H9 (cell line): ENCODE measurements at regions not wholly inside any gene's neighbourhood (a gene's known extent, or its start where the extent isn't known, plus 50 kb on each side); places are given as distances from the start of the nearest gene placed in this dataset.

Experiments
- DNase-seq: peaks from one replicate; pipeline ENCODE4 v3.0.0-alpha.2; 2017
- H2AFZ ChIP-seq: one replicate; pipeline ENCODE4 v1.6.1; 2013; ENCODE audit warnings: mild to moderate bottlenecking, low read length, control low read depth, moderate library complexity
- H2AK5ac ChIP-seq: 2 replicates; pipeline ENCODE4 v1.6.1; 2013; ENCODE audit warnings: low read length, control low read depth, mixed read lengths; ENCODE audit not compliant: insufficient read length
- H2BK120ac ChIP-seq: one replicate; pipeline ENCODE4 v1.6.1; 2013; ENCODE audit warnings: low read depth, mild to moderate bottlenecking, low read length, control low read depth, inconsistent platforms; ENCODE audit not compliant: poor library complexity, severe bottlenecking
- H2BK12ac ChIP-seq: 2 replicates; pipeline ENCODE4 v1.6.1; 2013; ENCODE audit warnings: low read length, control low read depth, mixed read lengths, low read depth; ENCODE audit not compliant: insufficient read length
- H2BK15ac ChIP-seq: 2 replicates; pipeline ENCODE4 v1.6.1; 2013; ENCODE audit warnings: low read depth, low read length, control low read depth
- H2BK20ac ChIP-seq: one replicate; pipeline ENCODE4 v1.6.1; 2013; ENCODE audit warnings: low read depth, mild to moderate bottlenecking, low read length, control low read depth, inconsistent platforms; ENCODE audit not compliant: poor library complexity, severe bottlenecking
- H2BK5ac ChIP-seq: 2 replicates; pipeline ENCODE4 v1.6.1; 2013; ENCODE audit warnings: low read length, control low read depth, mixed read lengths; ENCODE audit not compliant: insufficient read length
- H3K14ac ChIP-seq: 2 replicates; pipeline ENCODE4 v1.6.1; 2013; ENCODE audit warnings: low read length, control low read depth; ENCODE audit not compliant: insufficient read depth
- H3K18ac ChIP-seq: 2 replicates; pipeline ENCODE4 v1.6.1; 2013; ENCODE audit warnings: low read depth, mild to moderate bottlenecking, mixed read lengths, low read length, control low read depth; ENCODE audit not compliant: insufficient read length
- H3K23ac ChIP-seq: 2 replicates; pipeline ENCODE4 v1.6.1; 2013; ENCODE audit warnings: low read length, control low read depth, mixed read lengths, low read depth; ENCODE audit not compliant: insufficient read length
- H3K23me2 ChIP-seq: 2 replicates; pipeline ENCODE4 v1.6.1; 2013; ENCODE audit warnings: low read depth, mild to moderate bottlenecking, mixed read lengths, low read length, control low read depth; ENCODE audit not compliant: insufficient read length, poor library complexity, severe bottlenecking
- H3K27ac ChIP-seq: 2 replicates; pipeline ENCODE4 v1.5.1; 2013; ENCODE audit warnings: low read length, control low read depth, mixed read lengths, low read depth; ENCODE audit not compliant: insufficient read length
- H3K27me3 ChIP-seq: 2 replicates; pipeline ENCODE4 v1.6.1; 2013; ENCODE audit warnings: low read length, control low read depth, inconsistent platforms; ENCODE audit not compliant: insufficient read depth
- H3K4ac ChIP-seq: 2 replicates; pipeline ENCODE4 v1.6.1; 2013; ENCODE audit warnings: low read depth, mild to moderate bottlenecking, control low read depth, inconsistent platforms, low read length, moderate library complexity
- H3K4me1 ChIP-seq: 2 replicates; pipeline ENCODE4 v1.6.1; 2013; ENCODE audit warnings: low read length, control low read depth, inconsistent platforms; ENCODE audit not compliant: insufficient read depth
- H3K4me2 ChIP-seq: 2 replicates; pipeline ENCODE4 v1.6.1; 2013; ENCODE audit warnings: low read length, control low read depth, mixed read lengths; ENCODE audit not compliant: insufficient read length, insufficient read depth
- H3K56ac ChIP-seq: 2 replicates; pipeline ENCODE4 v1.6.1; 2013; ENCODE audit warnings: low read depth, mild to moderate bottlenecking, mixed read lengths, low read length, control low read depth; ENCODE audit not compliant: insufficient read length
- H3K79me1 ChIP-seq: 2 replicates; pipeline ENCODE4 v1.6.1; 2013; ENCODE audit warnings: low read depth, mild to moderate bottlenecking, moderate library complexity, low read length, control low read depth, inconsistent platforms; ENCODE audit not compliant: insufficient read depth, poor library complexity, severe bottlenecking
- H3K79me2 ChIP-seq: 2 replicates; pipeline ENCODE4 v1.6.1; 2013; ENCODE audit warnings: low read length, control low read depth, inconsistent platforms; ENCODE audit not compliant: insufficient read depth
- H3K9ac ChIP-seq: 2 replicates; pipeline ENCODE4 v1.6.1; 2013; ENCODE audit warnings: low read length, control low read depth, mixed read lengths; ENCODE audit not compliant: insufficient read length; ENCODE audit errors: extremely low read depth
- H3K9me3 ChIP-seq: one replicate; pipeline ENCODE4 v1.6.1; 2013; ENCODE audit warnings: low read depth, low read length, inconsistent platforms; ENCODE audit not compliant: control insufficient read depth
- H3T11ph ChIP-seq: one replicate; pipeline ENCODE4 v1.6.1; 2013; ENCODE audit warnings: mild to moderate bottlenecking, low read length, control low read depth, inconsistent platforms
- H4K20me1 ChIP-seq: one replicate; pipeline ENCODE4 v1.6.1; 2013; ENCODE audit not compliant: control insufficient read depth, insufficient read length, insufficient read depth
- H4K5ac ChIP-seq: 2 replicates; pipeline ENCODE4 v1.6.1; 2013; ENCODE audit warnings: low read depth, mild to moderate bottlenecking, mixed read lengths, low read length, control low read depth; ENCODE audit not compliant: insufficient read length
- H4K8ac ChIP-seq: replicated peaks from 2 replicates; pipeline ENCODE4 v1.6.1; 2013; ENCODE audit warnings: low read length, control low read depth, mixed read lengths, low read depth; ENCODE audit not compliant: insufficient read length
- H4K91ac ChIP-seq: 2 replicates; pipeline ENCODE4 v1.6.1; 2013; ENCODE audit warnings: low read depth, mild to moderate bottlenecking, moderate library complexity, mixed read lengths, low read length, control low read depth; ENCODE audit not compliant: insufficient read length
- H3K27ac Mint-ChIP-seq, 3 experiments: 2 replicates in 2 of 3; 3 replicates in 1 of 3; pipeline ENCODE4 v1.8.0; 2020 to 2021; ENCODE audit warnings: mixed read lengths in 3 of 3, mild to moderate bottlenecking in 1 of 3, moderate library complexity in 1 of 3
- H3K27me3 Mint-ChIP-seq: 2 replicates; pipeline ENCODE4 v1.8.0; 2021; ENCODE audit warnings: low read depth, mild to moderate bottlenecking, moderate library complexity, mixed read lengths
- H3K36me3 Mint-ChIP-seq, 3 experiments: 2 replicates in 2 of 3; 3 replicates in 1 of 3; pipeline ENCODE4 v1.8.0; 2020 to 2021; ENCODE audit warnings: low read depth in 3 of 3, mixed read lengths in 3 of 3; ENCODE audit not compliant: insufficient read depth in 1 of 3
- H3K4me1 Mint-ChIP-seq, 2 experiments: 2 replicates each; pipeline ENCODE4 v1.8.0; 2020; ENCODE audit warnings: mixed read lengths in 2 of 2
- H3K4me3 Mint-ChIP-seq, 2 experiments: 2 replicates in 1 of 2; 3 replicates in 1 of 2; pipeline ENCODE4 v1.8.0; 2020 to 2021; ENCODE audit warnings: mild to moderate bottlenecking in 2 of 2, mixed read lengths in 2 of 2, moderate library complexity in 1 of 2
- H3K9me3 Mint-ChIP-seq, 2 experiments: 2 replicates in 1 of 2; 3 replicates in 1 of 2; pipeline ENCODE4 v1.8.0; 2020; ENCODE audit warnings: mild to moderate bottlenecking in 2 of 2, mixed read lengths in 2 of 2, moderate library complexity in 1 of 2
- WGBS: extraction: QIAGEN DNeasy Blood & Tissue Kit; methylation state at CpG from one replicate; pipeline ENCODE4 v1.1.7; 2013; ENCODE audit warnings: missing lambda C conversion rate, low lambda C conversion rate, mixed read lengths; ENCODE audit not compliant: insufficient read length; ENCODE audit errors: extremely low coverage; 5-methylcytosine and 5-hydroxymethylcytosine counted together
- TF ChIP-seq, protein P1 (sequence below): fragments of 200-600 bp; sonication (generic); conservative IDR thresholded peaks from 3 replicates; pipeline ENCODE4 v1.8.0; 2021; ENCODE audit warnings: antibody characterized with exemption, mild to moderate bottlenecking

DNA sequence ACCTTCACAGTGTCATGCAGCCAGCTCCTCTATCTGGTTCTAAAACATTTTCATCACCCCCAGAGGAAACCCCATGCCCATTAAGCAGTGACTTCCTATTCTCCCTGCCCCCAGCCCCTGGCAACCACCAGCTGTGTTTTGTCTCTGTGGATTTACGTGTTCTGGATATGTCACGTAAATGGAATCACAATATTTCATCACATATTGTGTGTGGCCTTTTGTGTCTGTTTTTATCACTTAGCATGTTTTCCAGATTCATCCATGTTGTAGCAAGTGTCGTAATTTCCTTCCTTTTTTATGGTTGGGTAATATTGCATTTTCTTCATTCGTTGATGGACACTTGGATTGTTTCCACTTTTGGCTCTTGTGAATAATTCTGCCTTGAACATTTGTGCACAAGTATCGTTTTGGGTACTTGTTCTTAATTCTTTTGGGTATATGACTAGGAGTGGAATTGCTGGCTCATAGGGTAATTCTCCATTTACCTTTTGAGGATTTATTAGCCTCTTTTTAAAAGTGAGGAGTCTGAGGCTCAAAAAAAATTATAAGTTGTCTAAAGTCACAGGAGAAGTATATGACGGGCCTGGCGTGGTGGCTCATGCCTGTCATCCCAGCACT lies 127.0 kb downstream of the MRPS6 start:
- peaks cover 18% of the 10 kb centered on the region for H3K23me2 ChIP-seq
- H2BK5ac ChIP-seq: no peak overlapping the region
- no peaks in the 10 kb centered on the region for H3K79me2 ChIP-seq
- H3K14ac ChIP-seq: no peak overlapping the region
- no peaks in the 10 kb centered on the region for H3K9me3 ChIP-seq
- H3K79me1 ChIP-seq: no peaks in the 10 kb centered on the region
- H3K27me3 ChIP-seq: no peaks in the 10 kb centered on the region
- H3K23ac ChIP-seq: no peak overlapping the region
- Mint-ChIP-seq H3K36me3 (peaks cover 0 to 7% (median 4%) of the 10 kb centered on the region in 3 experiments; a peak in 3 of 7 replicates), H3K4me1 (peaks cover 60 to 63% of the 10 kb centered on the region in 2 experiments), H3K27me3 (peaks cover 6% of the 10 kb centered on the region), H3K4me3 (peak overlapping the region in 1 of 2 experiments; percentile 32; a peak in 1 of 5 replicates), H3K27ac (no peak overlapping the region; a peak in 1 of 7 replicates), H3K9me3 (peaks cover 0 to 2% of the 10 kb centered on the region in 2 experiments; a peak in 3 of 5 replicates)
- H3K4me1 ChIP-seq: peaks cover 17% of the 10 kb centered on the region; the same call in 1 of the 2 replicates
- DNase-seq: no peak
- no peak overlapping the region for H3K4me2 ChIP-seq
- no peak overlapping the region for H2BK15ac ChIP-seq
- no peak overlapping the region for H4K5ac ChIP-seq
- H3K4ac ChIP-seq: no peak overlapping the region
- H3K27ac ChIP-seq: no peak overlapping the region
- no peak overlapping the region for H3K56ac ChIP-seq
- no peak overlapping the region for H2BK12ac ChIP-seq
- H4K8ac ChIP-seq: no peak overlapping the region
- H4K20me1 ChIP-seq: no peaks in the 10 kb centered on the region
- H2BK20ac ChIP-seq: no peak overlapping the region
- no peak overlapping the region for H4K91ac ChIP-seq
- TF ChIP-seq, protein P1, sequence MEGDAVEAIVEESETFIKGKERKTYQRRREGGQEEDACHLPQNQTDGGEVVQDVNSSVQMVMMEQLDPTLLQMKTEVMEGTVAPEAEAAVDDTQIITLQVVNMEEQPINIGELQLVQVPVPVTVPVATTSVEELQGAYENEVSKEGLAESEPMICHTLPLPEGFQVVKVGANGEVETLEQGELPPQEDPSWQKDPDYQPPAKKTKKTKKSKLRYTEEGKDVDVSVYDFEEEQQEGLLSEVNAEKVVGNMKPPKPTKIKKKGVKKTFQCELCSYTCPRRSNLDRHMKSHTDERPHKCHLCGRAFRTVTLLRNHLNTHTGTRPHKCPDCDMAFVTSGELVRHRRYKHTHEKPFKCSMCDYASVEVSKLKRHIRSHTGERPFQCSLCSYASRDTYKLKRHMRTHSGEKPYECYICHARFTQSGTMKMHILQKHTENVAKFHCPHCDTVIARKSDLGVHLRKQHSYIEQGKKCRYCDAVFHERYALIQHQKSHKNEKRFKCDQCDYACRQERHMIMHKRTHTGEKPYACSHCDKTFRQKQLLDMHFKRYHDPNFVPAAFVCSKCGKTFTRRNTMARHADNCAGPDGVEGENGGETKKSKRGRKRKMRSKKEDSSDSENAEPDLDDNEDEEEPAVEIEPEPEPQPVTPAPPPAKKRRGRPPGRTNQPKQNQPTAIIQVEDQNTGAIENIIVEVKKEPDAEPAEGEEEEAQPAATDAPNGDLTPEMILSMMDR: no peak
- no peak overlapping the region for H2BK120ac ChIP-seq
- H2AFZ ChIP-seq: no peak overlapping the region
- no peak overlapping the region for H2AK5ac ChIP-seq
- H3K9ac ChIP-seq: no peak overlapping the region
- no CpG with 5 or more reads among the region's 7 CpGs for WGBS
- no peak overlapping the region for H3K18ac ChIP-seq
- H3T11ph ChIP-seq: no peak overlapping the region
